ENCODE measurements at regions not wholly inside any gene's neighbourhood (a gene's known extent, or its start where the extent isn't known, plus 50 kb on each side); places are given as distances from the start of the nearest gene placed in this dataset.

DNA sequence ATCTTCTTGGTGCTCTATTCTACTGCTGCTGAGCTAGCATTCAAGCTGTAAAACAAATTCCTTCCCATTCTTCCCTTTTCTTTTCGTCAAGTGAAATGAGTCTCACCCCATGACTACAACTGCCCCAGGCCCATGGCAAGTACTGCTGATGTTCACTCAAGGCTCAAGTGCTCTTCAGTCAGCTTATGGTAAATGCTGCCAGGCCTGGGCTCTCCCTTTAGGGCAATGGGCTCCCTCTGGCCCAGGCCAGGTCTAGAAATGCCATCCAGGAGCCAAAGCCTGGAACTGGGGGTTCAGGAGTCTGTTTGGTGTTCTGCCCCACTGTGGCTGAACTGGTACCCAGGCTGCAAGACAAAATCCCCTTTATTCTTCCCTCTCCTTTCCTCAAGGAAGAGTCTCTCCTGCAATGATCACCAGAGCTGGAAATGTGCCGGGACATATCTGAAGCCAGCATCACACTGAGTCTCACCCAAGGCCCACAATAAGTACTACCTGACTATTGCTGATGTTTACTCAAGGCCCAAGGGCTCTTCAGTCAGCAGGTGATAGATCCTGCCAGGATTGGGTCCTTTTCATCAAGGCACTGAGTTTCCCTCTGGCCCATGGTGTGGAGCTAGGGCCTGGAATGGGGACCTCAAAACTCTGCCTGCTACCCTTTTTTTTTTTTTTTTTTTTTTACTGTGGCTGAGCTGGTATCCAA lies 205.0 kb upstream of the STAC start:
- TF ChIP-seq CTCF (IDR thresholded peaks at IDR 0.05; ENCODE audit: low read depth, low read length) = no peak
- no peak for TF ChIP-seq EZH2phosphoT487 (IDR thresholded peaks at IDR 0.05; ENCODE audit: low read depth)

Measured in OCI-LY3 (cell line).